HCT116 (cell line): ENCODE measurements at regions not wholly inside any gene's neighbourhood (a gene's known extent, or its start where the extent isn't known, plus 50 kb on each side); places are given as distances from the start of the nearest gene placed in this dataset.

ENCODE experiments used
- ATAC-seq: fragments of 200-7000 bp; cut with Tn5 transposase; 2 replicates; pipeline ENCODE4 v1.9.1; 2020; ENCODE audit warnings: mild to moderate bottlenecking, moderate library complexity
- BruUV-seq: library from RNA; stranded (reverse); fragments of 400-500 nt; replicated peaks from 2 replicates; lab custom pipeline; 2021; lab: Mats Ljungman, UMichigan
- CTCF ChIA-PET: fragments of 300-600 bp; sonication (Branson Sonifier 250); formaldehyde crosslinking; loops from one replicate; lab custom pipeline; 2021; ENCODE audit warnings: antibody characterized with exemption; lab: Charles Lee
- POLR2A ChIA-PET: fragments of 300-600, 350-600 bp; sonication (Branson Sonifier 250); formaldehyde crosslinking; loops from one replicate; lab custom pipeline; 2021; ENCODE audit warnings: antibody characterized with exemption; lab: Charles Lee
- RAD21 ChIA-PET, 2 experiments: fragments of 300-600 bp; sonication (Branson Sonifier 250); formaldehyde crosslinking; loops; one replicate each; lab custom pipeline; 2023; ENCODE audit warnings: low total read pairs in 2 of 2; ENCODE audit not compliant: uncharacterized antibody in 2 of 2, unreplicated experiment in 2 of 2, low non-redundant PET in 1 of 2; lab: Charles Lee
- DNase-seq: peaks from one replicate; pipeline ENCODE4 v3.0.0-alpha.2; 2010; ENCODE audit warnings: low read depth, low spot score
- H2AFZ ChIP-seq: fragments of 200-600 bp; shearing (Covaris generic), sonication (generic); 2 replicates; pipeline ENCODE4 v1.6.1; 2017; ENCODE audit warnings: low read depth, mixed run types, mixed read lengths, antibody characterized with exemption, low read length; ENCODE audit not compliant: poor library complexity, severe bottlenecking
- H3K27ac ChIP-seq: 2 replicates; pipeline ENCODE4 v1.5.1; 2012; ENCODE audit warnings: low read depth, low read length
- H3K27me3 ChIP-seq: fragments of 200-600 bp; sonication (generic); 2 replicates; pipeline ENCODE4 v1.6.1; 2016; ENCODE audit warnings: mixed run types, low read length, mixed read lengths; ENCODE audit not compliant: insufficient read depth
- H3K36me3 ChIP-seq, 2 experiments: fragments of 200-500 bp in 1 of 2; fragments of 200-600 bp in 1 of 2; sonication (Bioruptor generic) in 1 of 2; sonication (generic) in 1 of 2; 2 replicates each; pipeline versions ENCODE4 v1.5.1 to v1.6.1; 2014 to 2016; ENCODE audit warnings: low read length in 2 of 2, inconsistent platforms in 1 of 2, mixed read lengths in 1 of 2, mixed run types in 1 of 2; ENCODE audit not compliant: insufficient read depth in 2 of 2, control insufficient read depth in 1 of 2
- H3K4me1 ChIP-seq, 2 experiments: fragments of 200-600 bp in 1 of 2; sonication (generic) in 1 of 2; 2 replicates each; pipeline versions ENCODE4 v1.5.1 to v1.6.1; 2012 to 2017; ENCODE audit warnings: low read length in 2 of 2, inconsistent platforms in 1 of 2, mild to moderate bottlenecking in 1 of 2, mixed read lengths in 1 of 2, mixed run types in 1 of 2, moderate library complexity in 1 of 2; ENCODE audit not compliant: insufficient read depth in 2 of 2, control insufficient read depth in 1 of 2
- H3K4me2 ChIP-seq: fragments of 200-600 bp; sonication (generic); 2 replicates; pipeline ENCODE4 v1.6.1; 2017; ENCODE audit warnings: mixed run types, low read length, mixed read lengths
- H3K4me3 ChIP-seq, 2 experiments: fragments of 200-600 bp in 1 of 2; sonication (generic) in 1 of 2; replicated peaks in 1 of 2; 2 replicates each; pipeline ENCODE4 v1.5.1; 2011 to 2016; ENCODE audit warnings: low read length in 2 of 2, control low read depth in 1 of 2, low read depth in 1 of 2, mild to moderate bottlenecking in 1 of 2, mixed read lengths in 1 of 2, mixed run types in 1 of 2
- H3K79me2 ChIP-seq: fragments of 200-600 bp; sonication (generic); 2 replicates; pipeline ENCODE4 v1.6.1; 2017; ENCODE audit warnings: mild to moderate bottlenecking, mixed run types, low read length, moderate library complexity, mixed read lengths; ENCODE audit not compliant: insufficient read depth
- H3K9ac ChIP-seq: fragments of 200-600 bp; sonication (generic); 2 replicates; pipeline ENCODE4 v1.6.1; 2016; ENCODE audit warnings: low read length, mixed read lengths
- H3K9me2 ChIP-seq: fragments of 200-600 bp; sonication (generic), shearing (Covaris generic); 2 replicates; pipeline ENCODE4 v1.6.1; 2017; ENCODE audit warnings: mixed run types, mild to moderate bottlenecking, moderate library complexity; ENCODE audit not compliant: insufficient read depth
- H3K9me3 ChIP-seq, 2 experiments: fragments of 200-500 bp in 1 of 2; fragments of 200-600 bp in 1 of 2; sonication (Bioruptor generic) in 1 of 2; sonication (generic) in 1 of 2; 2 replicates each; pipeline ENCODE4 v1.6.1; 2014 to 2017; ENCODE audit warnings: low read length in 2 of 2, mixed read lengths in 2 of 2, inconsistent platforms in 1 of 2, low read depth in 1 of 2, mild to moderate bottlenecking in 1 of 2, mixed run types in 1 of 2, moderate library complexity in 1 of 2; ENCODE audit not compliant: control insufficient read depth in 1 of 2, insufficient read depth in 1 of 2
- H4K20me1 ChIP-seq: fragments of 200-600 bp; sonication (generic), shearing (Covaris generic); 2 replicates; pipeline ENCODE4 v1.6.1; 2017; ENCODE audit warnings: mixed run types, mild to moderate bottlenecking, moderate library complexity; ENCODE audit not compliant: insufficient read depth
- CBX3 ChIP-seq: IDR thresholded peaks from 2 replicates; pipeline ENCODE4 v1.6.1; 2012; ENCODE audit warnings: low read depth
- CEBPB ChIP-seq: IDR thresholded peaks from 2 replicates; pipeline ENCODE4 v1.6.1; 2012; ENCODE audit warnings: low read depth
- ELF1 ChIP-seq: IDR thresholded peaks from 2 replicates; pipeline ENCODE4 v1.6.1; 2012; ENCODE audit warnings: low read depth, borderline replicate concordance
- EZH2 ChIP-seq: fragments of 200-600 bp; sonication (generic); IDR thresholded peaks from 2 replicates; pipeline ENCODE4 v1.6.1; 2017; ENCODE audit warnings: antibody characterized with exemption, mixed run types
- EZH2phosphoT487 ChIP-seq: fragments of 200-600 bp; IDR thresholded peaks from 2 replicates; pipeline ENCODE4 v1.6.1; 2018; ENCODE audit warnings: antibody characterized with exemption, borderline replicate concordance
- FOSL1 ChIP-seq: IDR thresholded peaks from 2 replicates; pipeline ENCODE4 v1.6.1; 2012; ENCODE audit warnings: low read depth
- POLR2AphosphoS5 ChIP-seq: IDR thresholded peaks from 2 replicates; pipeline ENCODE4 v1.6.1; 2011; ENCODE audit warnings: mild to moderate bottlenecking, low read depth, low read length, moderate library complexity
- RAD21 ChIP-seq: IDR thresholded peaks from 2 replicates; pipeline ENCODE4 v1.6.1; 2012; ENCODE audit warnings: low read depth, mild to moderate bottlenecking
- SP1 ChIP-seq: IDR thresholded peaks from 2 replicates; pipeline ENCODE4 v1.6.1; 2012; ENCODE audit warnings: low read depth
- SRF ChIP-seq: IDR thresholded peaks from 2 replicates; pipeline ENCODE4 v1.6.1; 2012; ENCODE audit warnings: low read depth
- TCF7L2 ChIP-seq: IDR thresholded peaks from 2 replicates; pipeline ENCODE4 v1.7.0; 2011; ENCODE audit warnings: borderline replicate concordance, inconsistent platforms; ENCODE audit not compliant: insufficient read depth, insufficient read length; ENCODE audit errors: extremely low read depth
- ZNF274 ChIP-seq: fragments of 200-500 bp; sonication (Bioruptor generic); IDR thresholded peaks from 2 replicates; pipeline ENCODE4 v1.6.1; 2014; ENCODE audit warnings: mild to moderate bottlenecking, low read depth, low read length, inconsistent platforms
- intact Hi-C: fragments of 100-400 bp; cut with micrococcal nuclease; formaldehyde crosslinking; loops from 2 replicates; pipeline ENCODE4 v1.10.0; 2022
- TF ChIP-seq, protein P1 (sequence below): IDR thresholded peaks from 2 replicates; pipeline ENCODE4 v1.6.1; 2012; ENCODE audit warnings: low read depth
- TF ChIP-seq, protein P2 (sequence below): IDR thresholded peaks from 2 replicates; pipeline ENCODE4 v1.6.1; 2011; ENCODE audit warnings: mild to moderate bottlenecking, low read length, moderate library complexity; ENCODE audit not compliant: insufficient replicate concordance; ENCODE audit errors: extremely low read depth
- TF ChIP-seq, protein P3 (sequence below), 3 experiments: fragments of 200-600 bp in 1 of 3; sonication (generic) in 1 of 3; IDR thresholded peaks in 2 of 3; conservative IDR thresholded peaks in 1 of 3; 2 replicates each; pipeline ENCODE4 v1.5.1; 2012 to 2017; ENCODE audit warnings: low read depth in 2 of 3, low read length in 2 of 3, antibody characterized with exemption in 1 of 3, borderline replicate concordance in 1 of 3, control low read depth in 1 of 3, mild to moderate bottlenecking in 1 of 3, mixed read lengths in 1 of 3, mixed run types in 1 of 3, moderate library complexity in 1 of 3; ENCODE audit not compliant: insufficient read depth in 1 of 3
- TF ChIP-seq, protein P4 (sequence below): IDR thresholded peaks from 2 replicates; pipeline ENCODE4 v1.6.1; 2012

- Histone ChIP-seq H3K27ac (no peak overlapping the region), H3K9ac (no peak overlapping the region), H3K79me2 (no peaks in the 10 kb centered on the region), H3K9me2 (no peaks in the 10 kb centered on the region), H3K4me2 (no peak overlapping the region), H3K4me1 (no peaks in the 10 kb centered on the region), H3K4me3 (no peak overlapping the region), H2AFZ (no peak overlapping the region), H3K9me3 (no peaks in the 10 kb centered on the region; a peak in 1 of 4 replicates), H3K36me3 (no peaks in the 10 kb centered on the region; a peak in 1 of 4 replicates), H3K27me3 (no peaks in the 10 kb centered on the region), H4K20me1 (no peaks in the 10 kb centered on the region)
- no TSS peak for BruUV-seq
- ATAC-seq: no peak
- DNase-seq: no peak
- ChIA-PET CTCF (no interaction called here), POLR2A (no interaction called here), RAD21 (no interaction called here)
- TF ChIP-seq EZH2phosphoT487 (no peak), FOSL1 (no peak), SP1 (no peak), EZH2 (no peak), TCF7L2 (no peak), ELF1 (no peak), RAD21 (no peak), POLR2AphosphoS5 (no peak), CBX3 (no peak), ZNF274 (no peak), SRF (no peak), CEBPB (no peak)
- TF ChIP-seq, protein P1, sequence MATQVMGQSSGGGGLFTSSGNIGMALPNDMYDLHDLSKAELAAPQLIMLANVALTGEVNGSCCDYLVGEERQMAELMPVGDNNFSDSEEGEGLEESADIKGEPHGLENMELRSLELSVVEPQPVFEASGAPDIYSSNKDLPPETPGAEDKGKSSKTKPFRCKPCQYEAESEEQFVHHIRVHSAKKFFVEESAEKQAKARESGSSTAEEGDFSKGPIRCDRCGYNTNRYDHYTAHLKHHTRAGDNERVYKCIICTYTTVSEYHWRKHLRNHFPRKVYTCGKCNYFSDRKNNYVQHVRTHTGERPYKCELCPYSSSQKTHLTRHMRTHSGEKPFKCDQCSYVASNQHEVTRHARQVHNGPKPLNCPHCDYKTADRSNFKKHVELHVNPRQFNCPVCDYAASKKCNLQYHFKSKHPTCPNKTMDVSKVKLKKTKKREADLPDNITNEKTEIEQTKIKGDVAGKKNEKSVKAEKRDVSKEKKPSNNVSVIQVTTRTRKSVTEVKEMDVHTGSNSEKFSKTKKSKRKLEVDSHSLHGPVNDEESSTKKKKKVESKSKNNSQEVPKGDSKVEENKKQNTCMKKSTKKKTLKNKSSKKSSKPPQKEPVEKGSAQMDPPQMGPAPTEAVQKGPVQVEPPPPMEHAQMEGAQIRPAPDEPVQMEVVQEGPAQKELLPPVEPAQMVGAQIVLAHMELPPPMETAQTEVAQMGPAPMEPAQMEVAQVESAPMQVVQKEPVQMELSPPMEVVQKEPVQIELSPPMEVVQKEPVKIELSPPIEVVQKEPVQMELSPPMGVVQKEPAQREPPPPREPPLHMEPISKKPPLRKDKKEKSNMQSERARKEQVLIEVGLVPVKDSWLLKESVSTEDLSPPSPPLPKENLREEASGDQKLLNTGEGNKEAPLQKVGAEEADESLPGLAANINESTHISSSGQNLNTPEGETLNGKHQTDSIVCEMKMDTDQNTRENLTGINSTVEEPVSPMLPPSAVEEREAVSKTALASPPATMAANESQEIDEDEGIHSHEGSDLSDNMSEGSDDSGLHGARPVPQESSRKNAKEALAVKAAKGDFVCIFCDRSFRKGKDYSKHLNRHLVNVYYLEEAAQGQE: no peak
- TF ChIP-seq, protein P2, sequence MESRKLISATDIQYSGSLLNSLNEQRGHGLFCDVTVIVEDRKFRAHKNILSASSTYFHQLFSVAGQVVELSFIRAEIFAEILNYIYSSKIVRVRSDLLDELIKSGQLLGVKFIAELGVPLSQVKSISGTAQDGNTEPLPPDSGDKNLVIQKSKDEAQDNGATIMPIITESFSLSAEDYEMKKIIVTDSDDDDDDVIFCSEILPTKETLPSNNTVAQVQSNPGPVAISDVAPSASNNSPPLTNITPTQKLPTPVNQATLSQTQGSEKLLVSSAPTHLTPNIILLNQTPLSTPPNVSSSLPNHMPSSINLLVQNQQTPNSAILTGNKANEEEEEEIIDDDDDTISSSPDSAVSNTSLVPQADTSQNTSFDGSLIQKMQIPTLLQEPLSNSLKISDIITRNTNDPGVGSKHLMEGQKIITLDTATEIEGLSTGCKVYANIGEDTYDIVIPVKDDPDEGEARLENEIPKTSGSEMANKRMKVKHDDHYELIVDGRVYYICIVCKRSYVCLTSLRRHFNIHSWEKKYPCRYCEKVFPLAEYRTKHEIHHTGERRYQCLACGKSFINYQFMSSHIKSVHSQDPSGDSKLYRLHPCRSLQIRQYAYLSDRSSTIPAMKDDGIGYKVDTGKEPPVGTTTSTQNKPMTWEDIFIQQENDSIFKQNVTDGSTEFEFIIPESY: no peak
- TF ChIP-seq, protein P3, sequence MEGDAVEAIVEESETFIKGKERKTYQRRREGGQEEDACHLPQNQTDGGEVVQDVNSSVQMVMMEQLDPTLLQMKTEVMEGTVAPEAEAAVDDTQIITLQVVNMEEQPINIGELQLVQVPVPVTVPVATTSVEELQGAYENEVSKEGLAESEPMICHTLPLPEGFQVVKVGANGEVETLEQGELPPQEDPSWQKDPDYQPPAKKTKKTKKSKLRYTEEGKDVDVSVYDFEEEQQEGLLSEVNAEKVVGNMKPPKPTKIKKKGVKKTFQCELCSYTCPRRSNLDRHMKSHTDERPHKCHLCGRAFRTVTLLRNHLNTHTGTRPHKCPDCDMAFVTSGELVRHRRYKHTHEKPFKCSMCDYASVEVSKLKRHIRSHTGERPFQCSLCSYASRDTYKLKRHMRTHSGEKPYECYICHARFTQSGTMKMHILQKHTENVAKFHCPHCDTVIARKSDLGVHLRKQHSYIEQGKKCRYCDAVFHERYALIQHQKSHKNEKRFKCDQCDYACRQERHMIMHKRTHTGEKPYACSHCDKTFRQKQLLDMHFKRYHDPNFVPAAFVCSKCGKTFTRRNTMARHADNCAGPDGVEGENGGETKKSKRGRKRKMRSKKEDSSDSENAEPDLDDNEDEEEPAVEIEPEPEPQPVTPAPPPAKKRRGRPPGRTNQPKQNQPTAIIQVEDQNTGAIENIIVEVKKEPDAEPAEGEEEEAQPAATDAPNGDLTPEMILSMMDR (IDR thresholded peaks at IDR 0.05 in 2 of 3, conservative IDR thresholded peaks at IDR 0.05 in 1 of 3; ENCODE audit: borderline replicate concordance in 1 of 3, insufficient read depth in 1 of 3, low read depth in 2 of 3, low read length in 2 of 3): no peak
- TF ChIP-seq, protein P4, sequence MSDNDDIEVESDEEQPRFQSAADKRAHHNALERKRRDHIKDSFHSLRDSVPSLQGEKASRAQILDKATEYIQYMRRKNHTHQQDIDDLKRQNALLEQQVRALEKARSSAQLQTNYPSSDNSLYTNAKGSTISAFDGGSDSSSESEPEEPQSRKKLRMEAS: no peak
- intact Hi-C loops: no loop called here
Measured at GRCh38 chr3:194933465-194933864, 247.8 kb downstream of the FAM43A start.
